ENCODE measurements at regions not wholly inside any gene's neighbourhood (a gene's known extent, or its start where the extent isn't known, plus 50 kb on each side); places are given as distances from the start of the nearest gene placed in this dataset.

GRCh38 chr6:121806116-121806515 lies 370.7 kb downstream of the GJA1 start:
- TF ChIP-seq CTCF (IDR thresholded peaks at IDR 0.05), result no peak
- H3K4me3 ChIP-seq, result no peak overlapping the region
- no peak overlapping the region for H3K27ac ChIP-seq
- DNase-seq (ENCODE audit: low spot score), result no peak

- no peak for DNase-seq (ENCODE audit: low spot score)
- H3K4me3 ChIP-seq, result no peak overlapping the region
- H3K27ac ChIP-seq, result no peak overlapping the region
- no peak for TF ChIP-seq CTCF (IDR thresholded peaks at IDR 0.05)
These were observed 373.8 kb downstream of the GJA1 start for GRCh38 chr6:121809211-121809610.

GRCh38 chr6:121810158-121811032 lies 374.9 kb downstream of the GJA1 start:
- TF ChIP-seq CTCF (IDR thresholded peaks at IDR 0.05), result no peak
- DNase-seq (ENCODE audit: low spot score), result no peak
- no peak overlapping the region for H3K4me3 ChIP-seq
- no peak overlapping the region for H3K27ac ChIP-seq

DNA sequence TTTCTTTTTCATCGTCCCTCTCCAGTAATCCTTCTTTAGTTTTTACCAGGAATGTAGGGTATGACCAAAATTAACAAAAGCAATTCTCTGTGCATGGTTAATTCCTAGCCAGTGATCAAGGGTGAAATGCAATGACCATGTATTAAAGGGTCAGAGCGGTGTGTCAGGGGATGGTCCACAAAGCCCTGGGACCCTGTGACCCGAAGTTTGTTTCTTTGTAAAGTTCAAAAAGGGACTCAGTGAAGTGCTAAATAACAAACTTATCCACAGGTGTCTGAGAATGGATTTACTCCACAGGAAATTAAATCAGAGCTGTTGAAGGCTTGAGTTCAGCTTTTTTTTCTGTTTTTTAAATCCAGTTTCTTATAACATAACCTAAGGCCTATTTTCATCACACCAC lies 375.7 kb downstream of the GJA1 start:
- Histone ChIP-seq H3K27ac (no peak overlapping the region), H3K4me3 (no peak overlapping the region)
- no peak for DNase-seq (ENCODE audit: low spot score)
- no peak for TF ChIP-seq CTCF (IDR thresholded peaks at IDR 0.05)

- DNase-seq (ENCODE audit: low spot score), result no peak
- Histone ChIP-seq H3K27ac (no peak overlapping the region), H3K4me3 (no peak overlapping the region)
- TF ChIP-seq CTCF (IDR thresholded peaks at IDR 0.05), result no peak
These were observed 380.9 kb downstream of the GJA1 start for GRCh38 chr6:121816361-121816760.

- Histone ChIP-seq H3K27ac (no peak overlapping the region), H3K4me3 (no peak overlapping the region)
- no peak for DNase-seq (ENCODE audit: low spot score)
- no peak for TF ChIP-seq CTCF (IDR thresholded peaks at IDR 0.05)
These were observed 381.6 kb downstream of the GJA1 start for GRCh38 chr6:121816906-121817540.

DNA sequence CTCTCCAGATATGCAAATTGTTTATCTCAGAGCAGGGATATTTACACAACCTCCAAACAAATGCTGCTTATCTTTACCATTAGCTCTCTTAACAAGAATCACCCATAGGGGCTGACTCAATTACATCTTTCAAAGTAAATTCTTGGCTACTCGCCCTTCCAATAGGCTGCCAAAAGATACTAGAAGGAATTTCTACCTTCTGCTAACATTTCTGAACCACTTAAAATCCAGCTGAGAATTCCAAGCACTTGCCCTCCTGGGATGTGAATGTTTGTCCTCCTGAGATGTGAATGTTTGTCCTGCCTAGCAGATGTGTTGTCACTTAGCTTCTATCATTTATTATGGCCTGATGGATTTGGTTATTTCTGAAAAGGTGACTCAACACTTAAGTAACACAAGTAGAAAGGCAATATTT lies 388.0 kb downstream of the GJA1 start:
- Histone ChIP-seq H3K27ac (no peak overlapping the region), H3K4me3 (no peak overlapping the region)
- DNase-seq (ENCODE audit: low spot score), result no peak
- TF ChIP-seq CTCF (IDR thresholded peaks at IDR 0.05), result no peak
